ENCODE measurements at regions not wholly inside any gene's neighbourhood (a gene's known extent, or its start where the extent isn't known, plus 50 kb on each side); places are given as distances from the start of the nearest gene placed in this dataset.

GRCh38 chr20:16107172-16107870, 465.9 kb downstream of the KIF16B start:
- Histone ChIP-seq H3K9me2 (ENCODE audit: insufficient read depth, low read length) (no peaks in the 10 kb centered on the region), H3K4me3 (ENCODE audit: low read depth, low read length, poor library complexity, severe bottlenecking) (no peak overlapping the region), H3K79me2 (ENCODE audit: insufficient read depth, low read depth, low read length) (no peaks in the 10 kb centered on the region), H3K4me1 (ENCODE audit: insufficient read depth, low read length, poor library complexity, severe bottlenecking) (peaks cover 21% of the 10 kb centered on the region), H2AFZ (ENCODE audit: low read length) (no peak overlapping the region), H3K27ac (ENCODE audit: low read depth, low read length, poor library complexity, severe bottlenecking) (no peak overlapping the region), H3K9me3 (ENCODE audit: low read length) (peaks cover 6% of the 10 kb centered on the region; the same call in 1 of the 2 replicates), H4K20me1 (ENCODE audit: insufficient read depth, low read length) (no peaks in the 10 kb centered on the region), H3K36me3 (ENCODE audit: insufficient read depth, low read length) (no peaks in the 10 kb centered on the region), H3K4me2 (ENCODE audit: low read length) (no peak overlapping the region)
- ChIA-PET POLR2A (interaction anchor here (0.7 to 2.7 kb wide), 7 partner anchors 7 to 66 kb away, joined by 3 to 10 read pairs (median 3); no protein-coding TSS in a partner anchor), CTCF (ENCODE audit: unreplicated experiment) (no interaction called here)
- TF ChIP-seq EZH2phosphoT487 (IDR thresholded peaks at IDR 0.05; ENCODE audit: borderline replicate concordance, low read depth, low read length) = no peak
- no peak for TF ChIP-seq CTCF (conservative IDR thresholded peaks at IDR 0.05; ENCODE audit: low read length)
- no TSS peak for BruUV-seq (replicated peaks)
- DNase-seq (ENCODE audit: low spot score) = no peak
- intact Hi-C loops (cut with micrococcal nuclease; ENCODE audit: unreplicated experiment) = no loop called here

GRCh38 chr20:16106191-16106849, 466.9 kb downstream of the KIF16B start:
- Histone ChIP-seq H2AFZ (ENCODE audit: low read length) (no peak overlapping the region), H3K27ac (ENCODE audit: low read depth, low read length, poor library complexity, severe bottlenecking) (no peak overlapping the region), H3K79me2 (ENCODE audit: insufficient read depth, low read depth, low read length) (no peaks in the 10 kb centered on the region), H3K9me2 (ENCODE audit: insufficient read depth, low read length) (no peaks in the 10 kb centered on the region), H3K4me3 (ENCODE audit: low read depth, low read length, poor library complexity, severe bottlenecking) (no peak overlapping the region), H3K4me1 (ENCODE audit: insufficient read depth, low read length, poor library complexity, severe bottlenecking) (peaks cover 21% of the 10 kb centered on the region), H3K36me3 (ENCODE audit: insufficient read depth, low read length) (no peaks in the 10 kb centered on the region), H3K4me2 (ENCODE audit: low read length) (no peak overlapping the region), H4K20me1 (ENCODE audit: insufficient read depth, low read length) (no peaks in the 10 kb centered on the region), H3K9me3 (ENCODE audit: low read length) (peaks cover 6% of the 10 kb centered on the region; the same call in 1 of the 2 replicates)
- BruUV-seq (replicated peaks) = no TSS peak
- TF ChIP-seq EZH2phosphoT487 (IDR thresholded peaks at IDR 0.05; ENCODE audit: borderline replicate concordance, low read depth, low read length) (no peak), CTCF (conservative IDR thresholded peaks at IDR 0.05; ENCODE audit: low read length) (no peak)
- intact Hi-C loops (cut with micrococcal nuclease; ENCODE audit: unreplicated experiment) = no loop called here
- CTCF ChIA-PET (ENCODE audit: unreplicated experiment) = no interaction called here
- no peak for DNase-seq (ENCODE audit: low spot score)
- POLR2A ChIA-PET = interaction anchor here (0.8 to 2.7 kb wide), 8 partner anchors 8 to 63 kb away, joined by 3 to 10 read pairs (median 4); no protein-coding TSS in a partner anchor

Data from OCI-LY7 (cell line).